Naive thymus-derived CD8-positive, alpha-beta T cell (primary cell): ENCODE measurements at regions not wholly inside any gene's neighbourhood (a gene's known extent, or its start where the extent isn't known, plus 50 kb on each side); places are given as distances from the start of the nearest gene placed in this dataset.

ENCODE experiments used
- ATAC-seq, 2 donors: fragments of 150-1000 bp; cut with Tn5 transposase in 1 of 2; sonication (Bioruptor Pico), chemical (Tn5 transposase) in 1 of 2; 1 replicate in 1 of 2; 2 replicates in 1 of 2; pipeline ENCODE4 v1.10.0; 2021; ENCODE audit warnings: mild to moderate bottlenecking in 2 of 2, moderate library complexity in 2 of 2
- POLR2A ChIA-PET: fragments of 350-600 bp; sonication (Branson Sonifier 250); formaldehyde crosslinking; loops from one replicate; lab custom pipeline; 2021; ENCODE audit warnings: antibody characterized with exemption; lab: Charles Lee
- DNase-seq, 10 donors: peaks; one replicate each; pipeline versions ENCODE4 v3.0.0 to v3.0.0-alpha.2; 2020 to 2022
- H3K27ac Mint-ChIP-seq, 10 donors: one replicate each; pipeline ENCODE4 v1.8.0; 2020 to 2022; ENCODE audit warnings: mild to moderate bottlenecking in 10 of 10, mixed read lengths in 10 of 10, moderate library complexity in 4 of 10, inconsistent platforms in 1 of 10
- H3K27me3 Mint-ChIP-seq, 5 donors: one replicate each; pipeline ENCODE4 v1.8.0; 2021 to 2022; ENCODE audit warnings: mixed read lengths in 5 of 5
- H3K36me3 Mint-ChIP-seq, 3 donors: one replicate each; pipeline ENCODE4 v1.8.0; 2020 to 2022; ENCODE audit warnings: mixed read lengths in 3 of 3, mild to moderate bottlenecking in 2 of 3, inconsistent platforms in 1 of 3
- H3K4me1 Mint-ChIP-seq, 4 donors: one replicate each; pipeline ENCODE4 v1.8.0; 2021 to 2022; ENCODE audit warnings: mixed read lengths in 4 of 4
- H3K4me3 Mint-ChIP-seq, 10 donors: one replicate each; pipeline ENCODE4 v1.8.0; 2020 to 2022; ENCODE audit warnings: mild to moderate bottlenecking in 10 of 10, mixed read lengths in 10 of 10, moderate library complexity in 6 of 10, inconsistent platforms in 1 of 10
- H3K9me3 Mint-ChIP-seq, 9 donors: one replicate each; pipeline ENCODE4 v1.8.0; 2020 to 2022; ENCODE audit warnings: mixed read lengths in 9 of 9, mild to moderate bottlenecking in 3 of 9, inconsistent platforms in 1 of 9, moderate library complexity in 1 of 9

GRCh38 chr13:93086329-93086728 is 140.3 kb upstream of the GPC6 start:
- Mint-ChIP-seq H3K36me3 (no peaks in the 10 kb centered on the region), H3K27me3 (peaks cover 0 to 2% (median 0%) of the 10 kb centered on the region in 5 donors), H3K9me3 (peaks cover 0 to 19% (median 2%) of the 10 kb centered on the region in 9 donors), H3K4me3 (no peak overlapping the region), H3K27ac (no peak overlapping the region), H3K4me1 (no peaks in the 10 kb centered on the region)
- no peak for DNase-seq
- ATAC-seq: no peak
- POLR2A ChIA-PET: no interaction called here

GRCh38 chr13:93098972-93099371 is 127.6 kb upstream of the GPC6 start:
- POLR2A ChIA-PET: no interaction called here
- DNase-seq (no peak), ATAC-seq (no peak)
- H3K27ac Mint-ChIP-seq: no peak overlapping the region
- no peaks in the 10 kb centered on the region for H3K4me1 Mint-ChIP-seq
- no peaks in the 10 kb centered on the region for H3K27me3 Mint-ChIP-seq
- H3K9me3 Mint-ChIP-seq: peaks cover 0 to 3% (median 0%) of the 10 kb centered on the region in 9 donors
- H3K36me3 Mint-ChIP-seq: no peaks in the 10 kb centered on the region
- H3K4me3 Mint-ChIP-seq: no peak overlapping the region

- H3K4me1 Mint-ChIP-seq: no peaks in the 10 kb centered on the region
- DNase-seq (no peak), ATAC-seq (no peak)
- no peak overlapping the region for H3K27ac Mint-ChIP-seq
- H3K36me3 Mint-ChIP-seq: no peaks in the 10 kb centered on the region
- H3K27me3 Mint-ChIP-seq: no peaks in the 10 kb centered on the region
- POLR2A ChIA-PET: no interaction called here
- H3K9me3 Mint-ChIP-seq: no peaks in the 10 kb centered on the region
- H3K4me3 Mint-ChIP-seq: no peak overlapping the region
Measured at GRCh38 chr13:93101226-93101734, 125.3 kb upstream of the GPC6 start.

- H3K4me3 Mint-ChIP-seq: no peak overlapping the region
- POLR2A ChIA-PET: no interaction called here
- H3K27me3 Mint-ChIP-seq: no peaks in the 10 kb centered on the region
- H3K4me1 Mint-ChIP-seq: no peaks in the 10 kb centered on the region
- H3K27ac Mint-ChIP-seq: no peak overlapping the region
- ATAC-seq (no peak), DNase-seq (no peak)
- no peaks in the 10 kb centered on the region for H3K36me3 Mint-ChIP-seq
- no peaks in the 10 kb centered on the region for H3K9me3 Mint-ChIP-seq
Measured at GRCh38 chr13:93104270-93104669, 122.3 kb upstream of the GPC6 start.

GRCh38 chr13:93108111-93108601 is 118.5 kb upstream of the GPC6 start:
- Mint-ChIP-seq H3K36me3 (no peaks in the 10 kb centered on the region), H3K27ac (no peak overlapping the region), H3K27me3 (no peaks in the 10 kb centered on the region), H3K4me3 (no peak overlapping the region), H3K4me1 (no peaks in the 10 kb centered on the region), H3K9me3 (no peaks in the 10 kb centered on the region)
- DNase-seq: no peak
- no peak for ATAC-seq
- POLR2A ChIA-PET: no interaction called here

- Mint-ChIP-seq H3K4me1 (no peaks in the 10 kb centered on the region), H3K9me3 (peaks cover 0 to 27% (median 3%) of the 10 kb centered on the region in 9 donors), H3K27me3 (peaks cover 0 to 12% (median 0%) of the 10 kb centered on the region in 5 donors), H3K27ac (no peak overlapping the region), H3K36me3 (no peaks in the 10 kb centered on the region), H3K4me3 (no peak overlapping the region)
- DNase-seq: no peak
- POLR2A ChIA-PET: no interaction called here
- no peak for ATAC-seq
Measured at GRCh38 chr13:93116809-93117208, 109.8 kb upstream of the GPC6 start.

GRCh38 chr13:93118081-93118615 is 108.5 kb upstream of the GPC6 start:
- no peaks in the 10 kb centered on the region for H3K36me3 Mint-ChIP-seq
- ATAC-seq: no peak
- no peak for DNase-seq
- peaks cover 0 to 12% (median 0%) of the 10 kb centered on the region in 5 donors for H3K27me3 Mint-ChIP-seq
- POLR2A ChIA-PET: no interaction called here
- H3K4me1 Mint-ChIP-seq: no peaks in the 10 kb centered on the region
- peaks cover 0 to 27% (median 3%) of the 10 kb centered on the region in 9 donors for H3K9me3 Mint-ChIP-seq
- H3K4me3 Mint-ChIP-seq: no peak overlapping the region
- no peak overlapping the region for H3K27ac Mint-ChIP-seq

GRCh38 chr13:93140912-93141311 is 85.7 kb upstream of the GPC6 start:
- no peak overlapping the region for H3K27ac Mint-ChIP-seq
- no peaks in the 10 kb centered on the region for H3K36me3 Mint-ChIP-seq
- ATAC-seq (no peak), DNase-seq (no peak)
- peaks cover 0 to 3% (median 0%) of the 10 kb centered on the region in 5 donors for H3K27me3 Mint-ChIP-seq
- H3K4me3 Mint-ChIP-seq: no peak overlapping the region
- peaks cover 0 to 5% (median 2%) of the 10 kb centered on the region in 9 donors for H3K9me3 Mint-ChIP-seq
- POLR2A ChIA-PET: no interaction called here
- H3K4me1 Mint-ChIP-seq: no peaks in the 10 kb centered on the region

- Mint-ChIP-seq H3K27me3 (peaks cover 0 to 5% (median 0%) of the 10 kb centered on the region in 5 donors), H3K4me3 (no peak overlapping the region)
Measured at GRCh38 chr13:93144031-93144430, 82.6 kb upstream of the GPC6 start.

GRCh38 chr13:93145199-93145598 is 81.4 kb upstream of the GPC6 start:
- Mint-ChIP-seq H3K4me1 (no peaks in the 10 kb centered on the region), H3K36me3 (no peaks in the 10 kb centered on the region), H3K27ac (no peak overlapping the region), H3K4me3 (no peak overlapping the region), H3K9me3 (peaks cover 0 to 8% (median 2%) of the 10 kb centered on the region in 9 donors), H3K27me3 (peaks cover 0 to 5% (median 0%) of the 10 kb centered on the region in 5 donors)
- ATAC-seq (no peak), DNase-seq (no peak)
- POLR2A ChIA-PET: no interaction called here

More at GRCh38 chr13:93144031-93144430, 82.6 kb upstream of the GPC6 start:
- ATAC-seq: no peak
- Mint-ChIP-seq H3K4me1 (no peaks in the 10 kb centered on the region), H3K27ac (no peak overlapping the region), H3K36me3 (no peaks in the 10 kb centered on the region), H3K9me3 (peaks cover 0 to 10% (median under 1%) of the 10 kb centered on the region in 9 donors)
- DNase-seq: no peak
- POLR2A ChIA-PET: no interaction called here

GRCh38 chr13:93146584-93147297 is 79.9 kb upstream of the GPC6 start:
- Mint-ChIP-seq H3K27ac (no peak overlapping the region), H3K36me3 (no peaks in the 10 kb centered on the region), H3K9me3 (peaks cover 0 to 10% (median 2%) of the 10 kb centered on the region in 9 donors), H3K27me3 (peaks cover 0 to 5% (median 0%) of the 10 kb centered on the region in 5 donors), H3K4me3 (no peak overlapping the region), H3K4me1 (no peaks in the 10 kb centered on the region)
- ATAC-seq: no peak
- POLR2A ChIA-PET: no interaction called here
- no peak for DNase-seq

GRCh38 chr13:93147298-93147645 is 79.3 kb upstream of the GPC6 start:
- Mint-ChIP-seq H3K4me3 (no peak overlapping the region), H3K9me3 (peaks cover 0 to 10% (median 3%) of the 10 kb centered on the region in 9 donors), H3K36me3 (no peaks in the 10 kb centered on the region), H3K27ac (no peak overlapping the region), H3K4me1 (no peaks in the 10 kb centered on the region), H3K27me3 (peaks cover 0 to 5% (median 0%) of the 10 kb centered on the region in 5 donors)
- ATAC-seq (no peak), DNase-seq (no peak)
- POLR2A ChIA-PET: no interaction called here

- Mint-ChIP-seq H3K4me3 (no peak overlapping the region), H3K4me1 (no peaks in the 10 kb centered on the region), H3K9me3 (peaks cover 0 to 10% (median 5%) of the 10 kb centered on the region in 9 donors), H3K36me3 (no peaks in the 10 kb centered on the region), H3K27ac (no peak overlapping the region), H3K27me3 (peaks cover 0 to 5% (median 0%) of the 10 kb centered on the region in 5 donors)
- DNase-seq: no peak
- POLR2A ChIA-PET: no interaction called here
- no peak for ATAC-seq
Measured at GRCh38 chr13:93147946-93148345, 78.7 kb upstream of the GPC6 start.
